Glomerular visceral epithelial cell (primary cell): ENCODE measurements at regions not wholly inside any gene's neighbourhood (a gene's known extent, or its start where the extent isn't known, plus 50 kb on each side); places are given as distances from the start of the nearest gene placed in this dataset.

Source experiments
- DNase-seq: peaks from one replicate; pipeline ENCODE4 v3.0.0-alpha.2; 2016; ENCODE audit errors: extremely low spot score

DNA sequence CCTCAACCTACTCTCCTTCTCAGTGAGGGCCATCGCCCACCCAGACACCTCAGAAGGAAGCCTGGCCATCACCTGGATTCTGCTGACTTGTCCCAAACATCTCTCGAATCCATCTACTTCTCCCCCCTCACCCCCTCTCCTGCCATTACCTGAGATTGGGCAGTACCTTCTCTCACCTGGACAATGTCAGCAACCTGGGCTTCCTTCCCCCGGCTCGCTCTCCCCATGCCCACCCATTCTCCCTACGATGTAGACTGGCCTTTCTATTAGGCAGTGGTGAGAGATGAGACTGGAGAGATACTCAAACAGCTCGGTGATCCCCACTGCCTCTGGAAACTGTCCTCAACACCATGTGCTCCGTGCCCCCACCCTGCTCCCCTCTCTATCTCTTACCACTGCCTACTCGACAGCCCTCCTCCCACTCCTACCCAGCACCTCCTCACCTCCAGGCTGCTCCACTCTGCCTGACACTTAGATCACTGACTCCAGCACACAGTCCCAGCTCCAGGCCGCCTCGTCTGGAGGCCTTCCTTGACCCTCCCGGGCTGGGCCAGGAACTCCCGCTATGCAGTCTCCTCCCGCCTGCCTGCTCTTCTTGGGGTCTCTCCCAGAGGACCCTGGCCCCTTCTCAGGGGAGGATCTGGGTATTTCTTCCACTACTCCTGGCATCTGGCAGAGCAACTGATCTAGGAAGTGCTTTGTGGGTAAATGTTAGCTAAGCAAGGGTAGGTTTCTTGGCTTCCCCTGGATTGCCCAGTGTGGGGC lies 235.8 kb upstream of the NLRP1 start:
- no peak for DNase-seq

DNA sequence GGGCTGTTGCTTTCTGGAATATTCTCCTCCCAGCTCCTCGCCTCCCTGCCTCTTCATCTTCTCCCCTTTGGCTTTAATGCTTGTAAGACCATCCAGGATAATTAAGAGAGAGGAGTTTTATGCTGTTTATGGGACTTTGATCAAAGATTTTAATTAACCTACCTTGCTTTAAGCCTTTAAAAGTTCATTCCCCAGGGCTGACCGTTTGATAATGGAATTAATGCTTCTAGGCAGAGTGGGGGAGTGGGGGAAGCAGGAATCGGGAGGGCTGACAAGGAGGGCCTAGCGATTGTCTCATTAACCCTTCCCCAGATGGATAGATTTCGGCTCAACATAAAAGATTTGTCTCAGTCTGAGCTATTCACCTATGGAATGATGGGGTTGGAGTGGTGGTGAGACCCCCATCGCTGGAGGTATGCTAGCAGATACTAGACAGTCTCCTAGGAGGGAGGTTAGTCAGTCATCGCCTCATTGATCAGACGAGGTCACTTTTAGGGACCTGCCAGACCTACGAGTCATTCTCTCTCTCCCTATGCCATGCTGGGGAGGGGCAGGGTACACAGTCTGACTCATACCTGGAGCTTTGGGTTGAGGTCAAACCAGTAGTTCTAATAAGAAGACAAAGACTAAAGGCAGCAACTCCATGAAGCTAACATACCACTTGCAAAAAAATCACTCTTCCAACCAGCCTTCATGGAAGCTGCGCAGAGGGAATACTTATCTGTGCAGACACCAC lies 236.6 kb upstream of the NLRP1 start:
- DNase-seq, result peak; percentile 65

DNA sequence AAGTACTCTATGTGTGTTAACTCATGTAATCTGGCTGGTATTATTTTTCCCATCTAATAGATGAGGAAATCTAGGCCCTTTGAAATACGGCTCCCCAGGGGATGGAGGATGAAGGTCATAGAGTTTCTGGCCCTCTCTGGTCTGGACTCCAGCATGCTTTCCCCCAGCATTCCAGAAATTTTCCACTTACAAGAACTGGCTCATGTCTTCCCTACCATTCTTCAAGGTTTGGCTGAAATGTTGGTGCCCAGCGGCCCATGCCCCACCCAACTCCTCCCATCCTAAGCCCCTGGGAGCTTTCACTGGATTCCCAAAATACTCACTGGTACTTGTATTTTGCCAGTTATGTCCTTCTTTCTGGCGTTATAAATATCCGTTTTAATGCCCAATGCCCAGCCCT lies 237.5 kb upstream of the NLRP1 start:
- DNase-seq, result no peak

DNA sequence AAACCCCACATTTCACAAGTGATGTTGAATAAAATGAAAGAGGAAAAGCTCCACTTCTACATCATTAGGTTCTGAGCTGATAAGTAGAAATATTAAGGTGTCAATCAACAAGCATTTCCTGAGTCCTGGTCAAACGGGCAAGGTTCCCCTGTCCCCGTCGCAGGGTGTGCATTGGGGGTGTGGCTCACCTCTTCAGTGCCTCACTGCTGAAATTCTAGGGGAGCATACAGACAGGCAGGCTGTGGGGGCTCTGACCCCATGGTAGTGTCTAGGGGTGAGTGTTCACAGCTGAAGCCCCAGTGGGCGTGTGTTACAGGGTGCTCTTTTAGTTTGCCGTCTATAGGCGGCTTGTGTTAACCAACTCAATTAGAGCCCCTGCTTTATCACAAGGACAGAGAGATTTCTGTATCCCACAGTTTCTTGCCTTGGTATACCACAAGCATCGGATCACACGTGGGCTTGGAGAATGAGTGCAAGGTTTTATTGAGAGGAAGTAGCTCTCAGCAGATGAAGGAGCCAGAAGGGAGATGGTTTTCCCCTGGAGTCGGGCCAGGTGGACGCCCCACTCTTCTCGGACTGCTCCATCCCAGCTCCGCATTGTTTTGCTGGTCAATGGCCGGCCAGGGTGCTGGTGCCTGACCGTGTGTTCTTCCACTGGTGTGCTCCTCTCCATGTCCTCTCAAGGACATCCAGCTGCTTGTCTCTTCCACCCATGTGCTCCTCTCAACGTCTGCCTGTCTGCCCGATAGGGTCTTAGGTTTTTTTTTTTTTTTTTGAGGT lies 238.2 kb upstream of the NLRP1 start:
- DNase-seq, result no peak

DNA sequence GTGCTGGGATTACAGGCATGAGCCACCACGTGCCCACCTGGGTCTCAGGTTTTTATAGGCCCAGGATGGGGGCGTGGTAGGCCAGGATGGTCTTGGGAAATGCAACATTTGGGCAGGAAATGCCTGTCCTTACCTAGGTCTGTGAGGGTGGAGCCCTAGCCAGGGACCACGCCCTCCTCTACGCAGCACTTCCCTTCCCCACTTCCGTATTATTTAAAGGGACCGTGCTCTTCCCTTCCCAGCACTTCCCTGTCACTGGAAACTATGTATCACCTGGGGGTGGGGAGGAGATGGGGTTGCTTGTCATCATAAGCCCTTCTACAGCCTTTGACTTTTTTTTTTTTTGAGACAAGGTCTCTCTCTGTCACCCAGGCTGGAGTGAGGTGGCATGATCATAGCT lies 238.9 kb upstream of the NLRP1 start:
- no peak for DNase-seq

DNA sequence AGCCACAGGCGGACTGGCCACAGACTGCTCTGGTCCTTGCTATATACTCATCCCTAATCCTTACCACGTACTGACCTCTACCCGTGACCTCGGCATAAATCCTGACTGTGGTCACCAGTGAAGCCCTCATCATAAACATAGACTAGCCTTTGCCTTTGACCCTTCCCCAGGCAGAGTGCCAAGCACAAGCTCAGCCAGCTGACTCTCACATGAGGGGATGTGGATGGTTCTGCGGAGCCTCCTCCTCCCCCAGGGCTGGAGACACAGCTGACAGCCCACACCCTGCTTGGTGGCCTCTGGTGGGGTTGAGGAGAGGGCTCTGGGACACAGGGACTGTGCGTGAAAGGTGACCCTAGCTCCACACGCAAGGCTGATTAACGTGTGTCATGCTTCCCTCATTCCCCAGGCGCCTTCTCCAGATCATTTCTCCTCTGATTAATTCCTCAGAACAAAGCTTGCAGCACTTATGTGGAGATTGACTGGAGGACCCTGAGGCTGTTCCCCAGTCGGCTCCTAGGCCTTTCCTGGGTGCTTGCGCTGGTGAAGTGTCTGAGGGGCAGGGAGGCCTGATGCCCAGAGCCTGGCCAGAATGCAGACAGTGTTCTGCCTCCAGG lies 241.5 kb upstream of the NLRP1 start:
- peak; percentile 69 for DNase-seq

DNA sequence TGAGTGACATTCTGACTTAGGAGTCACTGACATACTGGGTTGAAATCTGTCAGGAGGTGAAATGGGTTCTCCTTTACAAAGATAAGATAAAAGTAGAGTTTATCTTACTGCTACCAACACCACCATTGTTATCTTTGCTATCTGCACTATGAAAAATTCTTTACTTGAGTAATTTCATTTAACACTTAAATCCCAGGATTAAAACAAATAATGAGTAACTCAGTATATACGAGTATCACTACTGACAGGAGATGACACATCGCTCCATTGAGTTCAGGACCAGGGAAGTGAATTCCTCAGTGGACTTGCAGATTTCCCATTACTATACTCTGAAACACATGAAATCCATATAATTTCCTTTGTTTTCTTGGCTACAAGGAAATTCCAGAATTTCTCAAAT lies 242.1 kb upstream of the NLRP1 start:
- peak; percentile 59 for DNase-seq

DNA sequence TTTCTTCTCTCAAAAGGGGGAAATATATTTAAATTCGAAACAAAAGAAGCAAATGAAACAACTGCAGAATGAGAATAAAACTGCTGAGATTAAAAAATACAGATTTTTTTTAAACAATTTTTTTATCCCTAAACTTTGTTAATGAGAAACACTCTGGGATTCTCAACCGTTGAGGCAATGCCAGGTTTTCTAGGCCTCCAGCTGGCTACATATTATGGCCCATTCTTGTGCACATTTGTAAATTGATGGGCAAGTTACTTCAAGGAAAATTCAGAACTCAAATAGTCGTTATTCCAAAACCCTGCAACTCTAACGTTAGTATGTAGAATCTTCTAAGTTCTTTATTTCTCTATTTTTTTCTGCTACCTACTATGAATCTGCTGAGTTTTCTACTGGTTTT lies 239.3 kb upstream of the WSCD1 start:
- no peak for DNase-seq

DNA sequence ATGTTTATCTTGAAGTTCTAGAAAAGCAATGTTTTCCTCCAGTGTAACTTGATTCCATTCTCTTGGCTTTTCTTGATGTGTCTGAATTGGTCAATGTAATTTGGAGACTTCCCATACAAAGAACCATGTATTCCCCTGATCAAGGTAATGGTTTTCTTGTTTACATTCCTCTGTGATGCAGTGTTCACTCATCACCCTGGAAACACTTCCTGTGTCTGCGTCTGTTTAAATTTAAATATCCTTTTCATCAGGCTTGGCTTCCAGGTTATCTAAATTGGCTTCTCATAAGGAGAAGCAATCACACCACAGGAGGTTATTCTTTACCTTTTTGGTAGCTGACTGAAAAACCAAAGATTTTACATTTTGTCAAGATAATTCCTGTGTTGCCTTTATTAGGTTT lies 237.3 kb upstream of the WSCD1 start:
- peak; percentile 66 for DNase-seq

DNA sequence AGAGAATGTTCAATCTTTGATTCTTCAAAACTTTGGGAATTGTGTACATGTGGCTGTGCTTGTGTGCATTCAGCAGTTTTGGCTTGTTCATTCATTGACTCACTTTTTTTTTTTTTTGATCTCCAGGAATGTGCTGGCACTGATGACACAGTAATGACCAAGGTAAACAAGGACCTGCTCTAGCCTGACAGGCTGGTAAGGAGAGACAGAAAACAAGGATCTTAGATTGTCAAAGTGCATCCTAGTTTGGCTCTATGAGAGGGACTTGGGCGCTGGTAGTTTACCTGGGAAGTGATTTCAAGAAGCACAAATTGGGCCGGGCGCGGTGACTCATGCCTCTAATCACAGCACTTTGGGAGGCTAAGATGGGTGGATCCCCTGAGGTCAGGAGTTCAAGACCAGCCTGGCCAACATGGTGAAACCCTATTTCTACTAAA lies 233.1 kb upstream of the WSCD1 start:
- peak; percentile 77 for DNase-seq

DNA sequence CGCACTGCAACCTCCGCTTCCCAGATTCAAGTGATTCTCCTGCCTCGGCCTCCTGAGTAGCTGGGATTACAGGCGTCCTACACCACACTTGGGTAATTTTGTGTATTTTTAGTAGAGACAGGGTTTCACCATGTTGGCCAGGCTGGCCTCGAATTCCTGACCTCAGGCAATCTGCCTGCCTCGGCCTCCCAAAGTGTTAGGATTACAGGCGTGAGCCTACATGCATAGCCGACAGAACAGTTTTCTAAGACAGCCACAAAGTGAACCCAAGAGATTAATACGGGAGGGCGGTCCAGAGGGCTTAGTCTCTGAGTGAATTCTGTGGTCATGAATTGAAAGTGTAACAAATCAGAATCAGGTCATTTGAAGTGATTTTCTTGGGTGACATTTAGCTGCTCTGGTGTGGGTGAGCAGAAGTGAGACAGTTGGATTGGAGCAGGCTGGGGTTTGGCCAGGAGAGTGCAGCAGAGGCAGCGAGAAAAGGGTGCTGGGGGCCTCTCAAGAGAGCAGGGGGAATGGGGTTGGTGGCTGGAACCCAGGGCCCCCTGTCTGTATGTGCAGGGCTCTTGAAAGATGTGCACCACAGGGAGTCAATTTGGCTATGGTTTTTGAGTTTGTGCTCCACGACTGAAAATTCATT lies 231.4 kb upstream of the WSCD1 start:
- DNase-seq, result no peak

DNA sequence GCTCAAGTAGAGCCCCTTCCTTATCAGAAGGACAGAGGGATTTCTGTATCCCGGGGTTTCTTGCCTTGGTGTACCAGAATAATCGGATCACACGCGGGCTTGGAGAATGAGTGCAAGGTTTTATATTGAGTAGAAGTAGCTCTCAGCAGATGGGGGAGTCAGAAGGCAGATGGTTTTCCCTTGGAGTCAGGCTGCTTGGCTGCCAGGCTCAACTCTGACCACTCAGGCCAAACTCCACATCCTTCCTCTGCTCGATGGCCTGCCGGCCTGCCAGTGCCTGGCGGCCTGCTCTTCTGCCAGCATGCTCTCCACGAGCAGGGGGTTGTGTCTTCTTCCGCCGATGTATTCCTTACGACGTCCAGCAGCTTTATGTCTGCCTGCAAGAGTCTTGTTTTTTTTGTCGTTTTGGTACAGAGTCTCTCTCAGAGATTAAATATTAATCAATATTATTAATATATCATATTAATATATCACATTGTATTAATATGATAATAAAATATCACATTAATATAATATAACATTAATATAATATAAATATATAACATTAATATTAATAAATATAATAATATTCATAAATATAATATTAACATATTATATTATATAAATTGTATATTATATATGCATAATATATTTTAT lies 229.2 kb upstream of the WSCD1 start:
- DNase-seq, result no peak

DNA sequence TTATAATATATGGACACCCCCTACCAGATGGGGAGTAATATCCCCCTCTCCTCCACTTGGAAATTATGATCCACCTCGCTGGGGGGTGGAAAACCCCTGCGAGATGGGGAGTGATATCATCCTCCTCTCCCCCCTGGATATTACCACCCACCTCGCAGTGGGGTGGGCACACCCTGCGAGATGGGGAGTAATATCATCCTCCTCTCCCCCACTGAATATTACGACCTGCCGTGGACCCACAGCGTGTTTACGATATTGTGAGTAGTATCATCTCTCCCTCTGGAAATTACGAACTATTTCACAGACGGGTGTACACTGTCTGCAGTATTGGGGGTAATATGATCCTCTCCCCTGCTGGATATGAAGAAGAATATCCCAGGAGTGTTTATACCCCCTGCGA lies 228.3 kb upstream of the WSCD1 start:
- DNase-seq, result no peak

DNA sequence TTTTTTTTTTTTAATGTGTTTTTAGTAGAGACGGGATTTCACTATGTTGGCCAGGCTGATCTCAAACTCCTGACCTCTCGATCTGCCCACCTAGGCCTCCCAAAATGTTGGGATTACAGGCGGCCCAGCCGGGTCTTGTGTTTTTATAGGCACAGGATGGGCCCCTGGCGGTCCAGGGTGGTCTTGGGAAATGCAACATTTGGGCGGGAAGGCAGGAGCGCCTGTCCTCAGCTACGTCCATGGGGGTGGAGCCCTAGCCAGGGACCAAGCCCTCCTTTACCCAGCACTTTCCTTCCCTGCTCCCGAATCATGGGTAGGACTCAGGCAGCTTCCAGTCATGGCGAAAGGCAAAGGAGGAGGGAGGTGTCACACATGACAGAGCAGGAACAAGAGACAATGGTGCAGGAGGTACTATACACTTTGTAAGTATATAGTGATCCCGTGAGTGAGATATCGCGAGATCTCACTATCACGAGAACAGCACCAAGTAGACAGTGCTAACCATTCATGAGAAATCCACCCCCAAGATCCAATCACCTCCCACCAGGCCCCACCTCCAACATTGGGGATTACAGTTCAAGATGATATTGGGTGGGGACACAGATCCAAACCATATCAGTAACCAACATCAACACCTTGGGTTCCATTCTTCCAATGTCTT lies 226.7 kb upstream of the WSCD1 start:
- DNase-seq, result no peak

DNA sequence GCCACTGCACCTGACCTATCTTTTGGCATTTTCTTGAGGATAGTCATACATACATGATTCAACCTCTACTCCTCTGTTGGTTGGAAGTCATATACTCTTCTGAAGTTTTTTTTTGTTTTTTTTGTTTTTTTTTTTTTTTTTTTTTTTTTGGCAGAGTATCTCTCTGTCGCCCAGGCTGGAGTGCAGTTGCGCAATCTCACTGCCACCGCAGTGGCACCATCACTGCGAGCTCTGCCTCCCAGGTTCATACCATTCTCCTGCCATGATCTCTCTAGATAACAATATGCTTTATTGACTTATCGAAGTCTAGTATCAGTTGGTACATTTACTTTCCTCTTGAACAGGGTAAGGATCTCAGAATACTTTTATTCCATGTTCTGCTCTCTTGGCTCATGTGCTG lies 224.2 kb upstream of the WSCD1 start:
- no peak for DNase-seq

DNA sequence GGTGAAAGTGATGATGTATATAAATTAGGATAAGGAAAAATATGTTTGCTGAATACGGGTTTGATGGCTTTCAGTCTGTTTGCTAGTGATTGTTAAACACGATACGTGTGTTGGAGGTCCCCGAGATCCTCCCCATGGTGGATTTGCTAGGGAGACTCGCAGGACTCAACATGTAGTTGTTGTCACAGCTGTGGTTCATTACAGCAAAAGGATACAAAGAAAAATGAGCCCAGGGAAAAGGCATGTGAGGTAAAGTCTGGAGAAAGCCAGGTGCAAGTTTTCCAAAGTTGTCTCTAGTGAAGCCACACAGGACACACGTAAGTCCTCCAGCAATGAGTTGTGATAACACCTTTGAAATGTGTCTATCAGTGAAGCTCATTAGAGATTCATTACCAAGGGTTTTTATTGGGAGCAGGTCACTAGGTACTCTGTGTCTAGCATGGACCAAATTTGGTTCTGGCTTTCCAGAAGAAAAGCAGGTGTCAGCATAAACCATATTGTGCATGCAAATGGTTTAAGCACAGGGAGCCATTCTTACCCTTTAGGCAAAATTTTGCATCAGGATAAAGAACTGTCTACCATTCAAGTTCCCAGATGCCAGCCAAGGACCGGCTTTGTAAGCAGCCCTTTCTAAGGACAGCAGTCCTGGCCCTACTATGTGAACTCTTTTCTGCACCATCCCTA lies 215.2 kb upstream of the WSCD1 start:
- no peak for DNase-seq

DNA sequence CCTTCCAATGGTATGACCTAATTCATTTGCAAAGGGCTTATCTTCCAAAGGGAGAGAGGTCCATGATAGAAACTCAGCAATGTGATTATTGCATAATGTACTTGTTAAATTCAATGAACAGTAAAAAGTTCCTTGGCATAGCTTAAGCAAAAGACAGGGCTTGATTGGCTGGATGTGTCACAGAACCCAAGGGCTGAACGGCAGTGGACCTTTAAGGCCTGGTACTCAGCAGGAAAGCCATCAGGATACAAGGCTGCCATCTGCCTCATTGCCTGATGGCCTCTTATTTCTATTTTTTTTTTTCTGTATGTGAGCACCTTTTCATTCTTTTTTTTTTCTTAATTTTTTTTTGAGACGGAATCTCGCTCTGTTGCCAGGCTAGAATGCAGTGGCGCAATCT lies 208.9 kb upstream of the WSCD1 start:
- no peak for DNase-seq

DNA sequence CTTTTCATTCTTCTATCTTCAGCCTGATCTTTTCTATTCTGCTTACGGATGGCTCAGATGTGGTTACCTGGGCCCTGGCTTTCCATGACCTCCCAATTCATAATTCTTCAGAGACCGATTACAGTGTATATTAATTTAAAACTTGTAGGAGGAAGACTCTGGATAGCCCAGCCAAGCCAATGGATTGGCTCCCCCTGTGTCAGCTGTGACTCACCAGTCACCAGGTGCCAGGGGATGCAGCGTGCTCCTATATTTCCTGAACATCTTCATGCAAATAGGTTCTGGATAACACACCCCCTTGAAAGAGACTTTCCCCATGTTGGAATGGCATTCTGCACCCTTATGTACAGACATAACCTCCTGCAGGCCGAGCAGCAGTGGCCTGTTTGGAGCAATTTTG lies 208.3 kb upstream of the WSCD1 start:
- DNase-seq, result no peak

DNA sequence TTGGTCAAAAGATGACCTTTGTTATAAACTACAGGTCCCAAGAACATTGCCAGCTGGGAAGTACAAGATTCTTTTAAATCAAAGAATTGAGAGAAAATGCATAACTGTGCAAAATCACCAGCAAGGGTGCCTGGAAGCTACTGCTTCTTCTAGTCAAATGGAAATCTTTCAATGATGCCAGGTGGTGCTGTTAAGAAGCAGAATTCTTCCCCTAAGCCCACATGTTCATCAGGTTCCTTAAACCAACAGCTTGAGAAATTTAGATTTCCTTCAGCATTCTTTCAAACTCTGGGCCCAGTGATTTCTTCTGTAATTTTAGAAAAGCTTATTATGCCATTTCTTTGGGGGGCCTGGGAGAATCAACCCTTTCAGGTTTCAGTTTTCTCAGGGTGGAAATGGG lies 207.8 kb upstream of the WSCD1 start:
- DNase-seq, result no peak
